Fibroblast of the conjunctiva (primary cell): ENCODE measurements at regions not wholly inside any gene's neighbourhood (a gene's known extent, or its start where the extent isn't known, plus 50 kb on each side); places are given as distances from the start of the nearest gene placed in this dataset.

Source experiments
- DNase-seq: peaks from one replicate; pipeline ENCODE4 v3.0.0-alpha.2; 2010; ENCODE audit warnings: low read depth

DNA sequence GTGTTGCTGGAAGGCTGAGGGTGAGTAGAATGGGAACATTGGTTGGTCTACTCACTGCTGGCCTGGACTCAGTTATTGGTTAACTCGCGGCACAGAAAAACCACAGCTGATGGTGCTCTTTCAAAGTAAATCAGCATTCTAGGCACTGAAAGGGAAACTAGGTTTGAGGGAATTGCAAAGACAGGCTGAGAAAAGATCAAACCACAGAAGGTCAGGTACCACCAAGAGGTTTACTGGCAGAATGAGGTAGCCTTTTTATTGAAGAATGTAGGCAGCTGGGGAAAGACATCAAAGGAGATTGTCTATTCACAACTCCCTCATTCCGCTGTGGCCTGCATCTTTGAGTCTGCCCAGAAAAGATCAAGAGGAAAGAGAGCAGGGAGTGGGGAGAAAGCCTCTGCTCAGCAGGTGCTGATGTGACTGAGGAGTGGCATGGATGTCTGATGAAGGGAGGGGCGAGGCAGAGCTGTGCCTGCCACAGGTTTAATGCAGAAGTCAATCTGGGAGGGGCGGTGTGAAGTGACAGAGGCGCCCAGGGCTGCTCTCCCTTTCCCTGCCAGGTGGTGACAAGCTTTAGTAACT, 255.5 kb downstream of the MAN2A1 start:
- DNase-seq = no peak

DNA sequence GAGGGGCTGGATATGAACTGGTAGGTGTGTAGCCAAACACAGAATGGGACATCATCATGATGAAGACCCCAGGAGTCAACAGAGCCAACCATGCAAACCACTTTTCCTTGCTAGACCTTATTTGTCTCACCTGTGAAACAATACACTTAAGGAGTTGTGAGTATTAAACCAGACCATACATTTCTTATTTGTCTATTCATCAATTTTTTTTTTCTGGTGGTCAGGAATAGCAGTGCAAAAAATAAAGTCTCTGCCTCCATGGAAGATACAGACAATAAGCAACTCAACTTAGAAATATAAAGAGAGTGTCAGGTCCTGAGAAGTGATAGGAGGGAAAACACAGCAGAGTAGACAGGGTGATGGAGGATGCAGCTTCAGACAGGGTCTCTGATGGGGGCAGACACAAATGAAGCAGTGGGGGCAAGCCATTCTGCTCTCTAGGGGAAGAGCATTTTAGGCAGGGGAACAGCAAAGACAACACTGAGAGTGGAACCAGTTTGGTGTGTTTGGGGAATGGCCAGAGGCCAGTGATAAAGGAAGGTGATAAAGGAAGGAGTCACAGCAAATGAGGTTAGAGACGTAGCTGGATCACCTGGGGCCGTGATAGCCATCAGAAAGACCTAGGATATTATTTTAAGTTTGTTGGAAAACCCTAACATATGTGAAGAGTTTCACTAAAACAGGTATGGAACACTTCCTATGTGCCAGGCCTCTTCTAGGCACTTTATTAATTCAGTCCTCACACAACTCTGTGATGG, 256.2 kb downstream of the MAN2A1 start:
- no peak for DNase-seq

DNA sequence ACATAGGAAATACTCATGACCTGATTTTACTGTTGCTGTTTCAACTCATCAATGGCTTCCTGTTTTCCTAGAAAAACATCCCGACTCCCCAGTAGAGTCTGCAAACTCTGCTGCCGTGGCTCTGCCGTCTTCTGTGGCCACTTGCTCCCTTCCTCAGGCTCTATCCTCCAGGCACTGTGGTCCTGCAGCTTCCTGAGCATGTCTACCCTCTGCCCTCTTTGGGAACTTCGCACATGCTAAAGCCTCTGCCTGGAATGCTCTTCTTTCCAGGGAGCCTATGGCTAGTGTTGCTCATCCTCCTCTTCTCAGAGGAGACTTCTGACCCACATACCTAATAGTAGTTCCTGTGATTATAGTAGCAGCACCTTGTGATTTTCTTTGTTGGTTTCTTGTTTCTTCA, 256.9 kb downstream of the MAN2A1 start:
- DNase-seq = no peak

DNA sequence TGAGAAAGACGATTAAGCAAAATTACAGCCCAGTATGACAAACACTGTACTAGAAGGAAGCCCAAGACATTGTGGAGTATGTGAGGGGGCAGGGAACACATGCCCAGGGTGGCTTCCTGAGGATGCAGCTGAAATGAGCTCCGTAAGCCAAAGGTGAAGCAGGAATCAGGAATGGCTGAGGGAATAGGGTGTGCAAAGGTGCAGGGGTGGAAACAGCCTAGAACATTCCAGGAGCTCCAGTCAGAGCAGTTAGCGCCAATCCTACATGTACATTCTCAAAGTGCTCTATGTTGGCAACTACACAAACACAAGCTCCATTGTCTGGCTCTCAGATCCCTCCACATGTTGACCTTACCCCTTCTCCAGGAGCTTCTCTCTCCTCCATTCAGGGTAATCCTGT, 257.9 kb downstream of the MAN2A1 start:
- DNase-seq = no peak

DNA sequence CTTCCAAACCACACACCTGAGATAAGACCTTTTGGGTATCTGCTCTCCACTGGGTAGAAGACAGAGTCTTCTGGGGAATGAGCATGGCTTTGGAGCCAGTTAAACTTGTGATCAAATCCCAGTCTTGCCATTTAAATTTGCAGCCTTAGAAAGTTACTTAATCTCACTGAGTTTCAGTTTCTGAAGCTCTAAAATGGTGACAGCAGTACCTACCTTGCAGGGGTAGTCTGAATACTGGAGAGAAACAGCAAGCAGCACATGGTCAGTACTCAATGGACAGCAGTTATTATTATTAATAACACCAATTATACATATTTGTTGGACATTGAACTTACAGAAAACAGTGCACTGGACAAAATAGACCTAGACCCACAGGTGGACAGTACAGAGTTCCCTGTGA, 260.9 kb downstream of the MAN2A1 start:
- no peak for DNase-seq

DNA sequence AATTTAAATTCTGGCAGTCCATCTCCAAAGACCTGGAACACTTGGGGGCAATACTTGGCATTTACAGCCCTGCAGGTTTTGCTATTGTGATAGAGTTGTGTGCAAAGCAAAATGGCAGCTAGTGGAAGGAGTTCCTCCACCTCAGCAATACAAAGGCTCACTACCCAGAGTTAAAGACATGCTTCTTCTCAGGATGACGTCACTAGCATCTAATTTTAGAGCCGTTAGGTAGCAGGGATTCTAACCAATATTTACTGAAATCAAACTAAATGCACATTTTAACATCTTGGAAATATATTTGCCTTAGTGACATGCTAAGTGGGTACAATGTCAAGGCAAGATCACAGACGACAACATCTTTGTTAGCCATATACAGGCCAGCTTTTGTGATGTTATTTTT, 261.6 kb downstream of the MAN2A1 start:
- DNase-seq = no peak

DNA sequence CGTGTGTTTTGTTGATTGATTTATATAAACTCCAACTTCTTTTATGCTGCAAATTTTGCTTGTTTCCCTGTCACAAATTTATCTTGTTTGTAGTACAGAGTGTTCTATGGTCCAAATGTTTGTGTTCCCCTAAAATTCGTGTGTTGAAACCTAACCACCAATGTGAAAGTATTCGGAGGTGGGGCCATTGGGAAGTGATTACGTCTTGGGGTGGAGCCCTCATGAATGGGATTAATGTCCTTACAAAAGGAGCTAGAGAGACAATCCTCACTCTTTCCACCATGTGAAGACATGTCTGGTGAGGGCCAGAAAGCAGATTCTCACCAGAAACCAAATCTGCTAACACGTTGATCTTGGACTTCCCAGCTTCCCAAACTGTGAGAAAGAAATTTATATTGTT, 262.0 kb downstream of the MAN2A1 start:
- no peak for DNase-seq

DNA sequence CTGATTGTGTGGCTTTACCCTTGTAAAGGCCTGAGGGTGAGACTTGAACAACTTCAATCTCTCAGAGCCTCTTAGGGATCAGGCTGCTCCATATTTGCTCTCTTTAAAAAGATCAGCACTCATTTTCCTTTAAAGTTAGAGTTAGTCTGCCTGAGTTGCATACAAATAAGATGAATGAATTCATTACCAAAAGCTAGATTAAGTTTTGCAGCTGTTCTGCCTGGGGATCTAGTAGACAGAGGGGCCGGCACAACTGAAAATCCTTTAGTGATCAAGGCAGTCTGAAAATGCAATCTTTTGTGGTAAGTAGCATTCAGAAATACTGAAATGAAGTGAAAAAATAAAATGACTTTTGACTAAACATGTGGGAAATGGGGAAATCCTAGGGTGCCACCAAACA, 264.0 kb downstream of the MAN2A1 start:
- no peak for DNase-seq

DNA sequence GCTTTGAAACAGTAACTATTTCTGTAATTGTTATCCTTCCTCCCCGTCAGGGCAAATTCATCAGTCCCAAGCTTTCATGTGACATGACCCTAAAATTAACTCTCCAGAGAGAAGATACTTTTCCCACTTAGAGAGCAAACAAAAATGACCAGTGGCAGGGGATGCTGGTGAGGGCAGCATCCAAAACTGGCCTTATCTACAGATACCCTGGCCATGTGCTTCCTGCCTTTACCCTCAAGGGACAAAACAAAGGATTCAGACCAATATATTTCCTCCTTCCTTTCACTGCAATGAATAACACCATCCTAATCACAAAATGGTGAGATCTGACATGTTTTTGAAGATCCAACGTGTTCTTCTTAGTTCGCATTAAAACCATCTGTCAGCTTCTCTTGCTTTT, 267.2 kb downstream of the MAN2A1 start:
- no peak for DNase-seq

DNA sequence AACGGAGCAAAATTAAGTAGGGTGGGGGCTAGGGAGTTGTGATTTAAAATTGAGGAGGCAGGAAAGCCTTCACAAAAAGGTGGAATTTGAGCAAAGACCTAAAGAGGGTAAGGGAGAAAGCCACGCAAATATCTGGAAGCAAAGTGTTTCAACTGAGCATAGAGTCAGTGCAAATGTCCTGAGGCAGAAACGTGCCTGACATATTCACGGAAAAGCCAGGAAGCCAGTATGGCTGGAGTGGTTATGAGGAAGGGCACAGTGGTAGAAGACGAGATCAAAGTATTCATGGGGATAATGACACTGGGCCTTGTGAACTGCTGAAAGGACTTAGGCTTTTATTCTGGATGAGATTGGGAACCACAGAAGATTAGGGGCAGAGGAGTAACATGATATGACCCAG, 268.4 kb downstream of the MAN2A1 start:
- DNase-seq = no peak

DNA sequence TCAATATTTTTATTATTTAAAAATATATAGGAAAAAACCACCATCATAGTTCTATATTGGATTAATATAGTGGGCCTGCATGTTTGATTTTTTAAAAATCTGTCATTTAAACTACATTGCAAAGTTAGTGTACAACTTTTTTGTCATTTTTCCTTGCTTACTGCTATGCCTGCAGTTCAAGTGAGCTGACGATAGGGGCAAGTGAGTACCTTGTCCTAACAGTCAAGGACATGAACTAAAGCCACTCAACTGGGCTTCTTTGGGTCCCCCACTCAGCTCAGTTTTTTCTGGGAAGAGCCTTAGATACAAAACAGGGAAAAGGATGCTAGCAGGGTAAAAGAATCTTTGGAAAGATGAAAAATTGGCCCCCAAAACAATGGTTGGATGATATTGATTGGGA, 269.9 kb downstream of the MAN2A1 start:
- DNase-seq = no peak

DNA sequence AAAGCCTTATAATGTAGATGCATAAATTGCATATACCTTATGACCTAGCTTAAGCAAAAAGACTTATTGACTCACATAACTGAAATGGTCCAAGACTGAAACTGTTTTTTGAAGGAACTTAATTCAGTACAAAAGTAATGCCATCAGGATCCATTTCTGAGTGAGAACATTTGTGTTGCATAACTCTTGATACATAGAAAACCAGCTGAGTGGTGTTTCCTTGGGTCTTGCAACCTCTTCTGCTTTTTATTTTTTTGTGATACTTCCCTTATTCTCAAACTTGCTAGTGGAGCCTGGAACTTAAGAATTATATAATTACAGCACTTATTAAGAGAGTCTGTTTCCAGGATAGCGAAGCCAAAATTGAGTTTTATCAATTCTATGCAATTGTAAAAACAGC, 272.0 kb downstream of the MAN2A1 start:
- no peak for DNase-seq

DNA sequence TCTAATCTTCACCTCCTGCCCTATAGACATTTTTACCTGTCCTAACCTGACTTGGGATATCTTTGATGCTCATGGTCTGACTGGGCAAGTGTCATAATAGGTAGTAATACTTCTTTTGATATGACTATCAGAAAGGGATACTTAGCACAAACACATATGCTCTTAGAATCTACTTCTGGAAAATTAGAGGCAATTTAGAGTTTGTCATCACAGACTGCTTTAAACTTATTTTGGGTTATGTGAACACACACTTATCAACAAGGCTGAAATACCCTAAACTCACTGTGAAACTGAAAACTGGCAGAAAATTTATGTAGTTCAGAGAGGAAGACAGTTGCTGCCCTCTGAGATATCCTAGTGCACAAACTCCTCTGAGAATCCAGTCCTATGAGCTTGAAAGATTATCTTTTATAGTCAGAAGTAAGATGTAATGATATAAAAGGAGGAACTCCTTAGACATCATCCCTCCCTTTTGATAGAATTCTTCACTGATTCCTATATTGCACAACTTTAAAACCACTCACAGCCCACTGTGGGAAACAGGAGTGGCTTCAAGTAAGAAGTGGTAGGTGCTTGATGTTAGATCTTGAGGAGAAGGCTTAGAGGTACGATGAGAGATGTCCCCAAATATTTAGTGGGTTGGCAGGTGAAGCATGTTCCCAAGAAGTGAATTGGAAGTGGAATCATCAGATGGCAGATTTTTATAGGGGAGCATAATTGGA, 273.3 kb downstream of the MAN2A1 start:
- no peak for DNase-seq

DNA sequence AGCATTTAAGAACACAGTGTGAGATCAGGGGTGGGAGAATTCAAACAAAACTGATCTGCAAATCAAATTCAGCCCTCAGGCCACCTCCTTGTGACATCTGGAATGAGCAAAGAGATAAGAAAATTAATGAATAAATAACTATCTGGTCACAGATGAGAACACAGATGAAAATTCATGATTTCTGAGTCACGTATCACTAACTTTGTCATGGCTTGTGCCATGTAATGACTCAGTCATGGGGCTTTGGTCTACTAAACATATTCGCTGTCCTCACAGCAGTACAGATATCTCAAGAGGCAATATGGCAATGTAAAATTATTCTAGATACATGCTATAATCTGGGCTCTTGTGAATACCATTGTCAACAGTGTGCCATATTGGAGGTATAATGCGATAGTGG, 274.4 kb downstream of the MAN2A1 start:
- DNase-seq = no peak

DNA sequence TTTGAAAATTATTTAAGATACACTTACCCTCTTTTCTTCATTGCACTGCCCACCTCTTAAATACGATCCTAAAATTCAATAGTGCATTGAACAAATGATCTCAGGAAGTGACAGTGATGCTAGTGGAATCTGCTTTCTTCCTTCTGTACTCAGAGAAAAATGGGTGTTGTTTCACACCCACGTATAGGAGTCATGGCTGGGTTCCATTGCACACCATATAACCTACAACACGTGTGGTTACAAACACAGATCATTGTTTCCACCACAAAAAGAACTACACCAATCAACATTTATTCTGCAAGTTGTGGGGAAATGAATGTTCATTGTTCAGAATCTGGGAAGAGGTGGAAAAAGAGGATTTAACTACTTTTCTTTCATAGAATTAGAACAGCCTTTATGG, 275.9 kb downstream of the MAN2A1 start:
- no peak for DNase-seq

DNA sequence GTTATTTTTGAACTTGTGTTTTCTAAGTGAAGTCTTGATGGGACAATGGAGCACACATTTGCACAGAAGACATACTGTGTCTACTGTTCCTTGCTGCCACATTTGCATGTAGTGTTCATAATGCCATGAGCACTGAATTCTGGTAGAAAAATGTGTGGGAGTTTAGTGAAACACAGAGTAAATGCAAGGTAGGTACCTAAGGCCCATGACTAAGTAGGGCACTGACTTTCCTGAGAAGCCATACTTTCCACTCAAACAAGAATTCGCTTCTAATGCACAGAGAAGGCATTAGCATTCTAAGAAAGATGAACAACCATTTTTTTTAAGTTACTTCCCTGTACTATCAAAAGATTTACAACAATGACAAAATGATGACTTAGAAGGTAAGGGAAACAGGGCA, 282.2 kb downstream of the MAN2A1 start:
- no peak for DNase-seq

DNA sequence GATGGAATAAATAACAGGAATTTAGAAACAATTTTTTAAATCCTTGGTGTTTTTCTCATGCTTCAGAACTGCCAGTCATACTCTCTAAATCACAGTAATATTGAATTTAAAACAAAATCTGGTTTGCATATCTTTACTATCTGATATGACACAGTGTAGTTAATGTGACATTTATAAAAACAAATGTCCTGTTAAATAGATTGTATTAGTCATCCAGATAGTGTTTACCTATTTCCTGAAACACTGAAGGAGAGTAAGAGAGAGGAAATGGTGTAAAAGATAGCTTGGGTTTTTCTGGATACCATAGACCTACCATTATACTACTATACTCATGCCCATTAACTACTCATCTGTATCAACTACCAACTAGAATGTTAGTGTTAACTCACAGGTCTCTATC, 292.3 kb downstream of the MAN2A1 start:
- DNase-seq = no peak

DNA sequence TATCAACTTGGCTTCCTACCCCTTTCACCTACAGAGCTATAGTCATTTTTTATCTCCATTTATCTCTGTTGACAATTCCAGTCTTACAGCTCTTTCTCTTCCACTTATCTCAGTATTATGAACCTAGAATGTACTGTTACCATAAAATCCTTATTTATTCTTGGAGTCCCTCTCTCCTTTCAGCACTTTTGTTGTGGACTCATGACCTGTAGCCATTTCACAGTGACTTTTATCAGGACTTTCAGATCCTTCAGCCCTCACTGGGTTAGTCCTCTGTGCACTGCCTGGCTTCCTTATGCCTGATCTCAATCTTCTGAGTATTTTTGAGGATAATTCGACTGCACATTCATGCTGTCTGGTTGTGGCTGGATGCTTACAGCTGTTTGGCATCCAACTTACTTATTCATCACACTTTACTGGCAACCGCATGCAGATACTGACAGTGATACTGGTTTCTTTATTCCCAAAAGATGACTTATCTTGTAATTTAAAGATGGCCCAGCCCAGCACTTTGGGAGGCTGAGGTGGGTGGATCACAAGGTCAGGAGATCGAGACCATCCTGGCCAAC, 293.3 kb downstream of the MAN2A1 start:
- DNase-seq = no peak

DNA sequence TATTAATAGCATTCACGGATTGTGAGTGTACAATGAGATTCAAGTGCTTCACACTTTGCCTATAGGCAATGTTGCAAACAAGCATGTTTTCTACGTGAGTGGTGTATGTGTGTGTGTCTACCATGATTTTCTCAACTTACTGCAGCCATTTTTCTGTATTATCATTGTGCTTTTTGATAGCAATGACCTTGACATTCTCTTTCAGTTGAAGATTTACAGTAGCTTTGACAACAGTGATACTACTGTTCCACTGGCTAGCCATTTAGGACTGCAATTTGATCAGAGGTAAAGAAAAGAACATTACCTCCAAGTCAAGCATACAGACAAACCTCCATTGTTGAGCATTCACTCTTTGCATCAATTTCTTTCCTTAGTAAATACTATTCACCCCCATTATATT, 297.0 kb downstream of the MAN2A1 start:
- DNase-seq = no peak

DNA sequence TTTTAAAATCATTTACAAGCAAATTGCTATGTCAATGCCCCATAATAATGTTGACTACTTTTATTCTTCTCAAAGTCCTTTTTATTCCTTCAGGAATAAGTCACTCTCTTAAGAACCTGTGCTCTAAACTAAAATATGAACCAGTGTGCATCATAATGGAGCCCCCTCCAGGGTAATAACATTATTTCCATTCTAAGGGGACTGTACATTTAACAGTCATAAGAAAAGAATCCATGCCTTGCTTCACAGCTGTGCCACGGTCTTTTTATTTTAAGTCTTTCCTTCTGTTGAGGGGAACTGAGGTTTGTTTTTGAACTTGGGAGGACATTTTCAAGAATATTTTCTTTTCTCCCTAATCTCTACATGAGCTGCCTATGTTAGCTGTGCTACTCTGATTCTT, 297.6 kb downstream of the MAN2A1 start:
- no peak for DNase-seq

DNA sequence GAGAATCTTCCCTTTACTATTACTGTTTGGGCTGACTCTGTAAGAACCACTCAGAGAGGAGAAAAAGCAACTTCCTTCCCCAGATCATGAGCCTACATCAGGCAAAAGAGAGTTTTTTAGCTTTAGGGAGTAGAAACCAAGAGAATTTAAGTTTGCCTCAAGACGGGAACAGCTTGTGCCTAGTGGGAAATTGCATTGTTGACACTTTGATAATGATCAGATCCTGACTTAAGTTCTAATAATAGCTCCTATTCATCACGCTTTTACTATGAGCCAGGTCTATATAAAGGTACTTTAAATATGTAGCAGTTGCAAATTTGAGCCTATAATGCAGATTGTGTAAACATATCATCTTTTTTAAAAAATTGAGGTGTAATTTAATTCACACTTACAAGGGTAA, 298.2 kb downstream of the MAN2A1 start:
- DNase-seq = no peak

DNA sequence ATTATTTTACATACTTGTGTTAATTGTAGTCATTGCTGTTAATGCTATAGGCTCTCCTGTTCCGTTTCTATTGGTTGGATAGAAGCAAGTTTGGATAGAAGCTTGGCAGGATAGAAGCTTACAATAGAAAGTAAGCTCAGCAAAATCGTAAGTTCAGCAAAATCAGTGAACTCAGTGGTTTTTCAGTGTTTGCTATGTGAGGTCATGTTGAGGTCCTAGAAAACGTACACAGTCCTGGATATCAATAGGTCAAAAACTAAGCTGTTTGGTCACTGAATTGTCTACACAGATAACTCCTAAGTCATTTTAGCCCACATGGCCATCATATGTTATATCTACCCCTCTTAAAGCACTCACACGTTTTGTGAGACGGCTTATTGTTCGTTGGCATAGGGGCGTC, 299.4 kb downstream of the MAN2A1 start:
- no peak for DNase-seq

DNA sequence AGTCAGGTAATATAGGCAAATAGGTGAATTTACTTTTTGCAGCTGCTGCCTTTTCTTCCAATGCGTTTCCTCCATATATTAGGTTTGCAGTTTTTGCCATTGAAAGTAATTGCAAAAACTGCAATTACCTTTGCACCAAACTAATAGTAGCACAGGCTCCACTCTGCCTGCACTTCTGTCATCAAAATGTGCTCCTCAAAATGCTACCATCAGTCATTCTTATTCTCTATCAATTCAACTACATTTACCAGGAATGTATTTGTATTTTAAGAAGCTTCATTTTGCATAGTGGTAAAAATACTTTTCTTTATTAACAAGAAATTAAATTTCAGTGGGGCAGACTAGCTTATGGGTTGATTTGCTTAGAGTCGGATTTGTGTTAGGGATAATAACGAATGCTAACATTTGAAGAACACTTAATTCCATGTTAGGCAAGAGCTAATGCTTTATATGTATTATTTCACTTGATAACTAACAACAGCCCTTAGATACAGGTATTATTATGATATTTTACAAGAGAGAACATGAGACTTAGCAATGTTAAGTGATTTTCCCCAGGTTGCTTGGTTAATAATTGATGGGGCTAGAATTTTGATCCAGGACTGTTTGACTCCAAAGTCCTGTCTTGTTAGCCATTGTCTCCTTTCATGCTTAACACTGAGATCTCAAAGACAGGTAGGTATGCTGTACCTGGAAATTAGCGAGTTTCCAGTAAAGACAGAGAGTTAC, 300.4 kb downstream of the MAN2A1 start:
- no peak for DNase-seq
